ENCODE measurements at regions not wholly inside any gene's neighbourhood (a gene's known extent, or its start where the extent isn't known, plus 50 kb on each side); places are given as distances from the start of the nearest gene placed in this dataset.
"Not testable (repeated sequence)": the region's sequence is repeated elsewhere in the genome, so short reads cannot be mapped to it uniquely, and the experiment has no call there.

DNA sequence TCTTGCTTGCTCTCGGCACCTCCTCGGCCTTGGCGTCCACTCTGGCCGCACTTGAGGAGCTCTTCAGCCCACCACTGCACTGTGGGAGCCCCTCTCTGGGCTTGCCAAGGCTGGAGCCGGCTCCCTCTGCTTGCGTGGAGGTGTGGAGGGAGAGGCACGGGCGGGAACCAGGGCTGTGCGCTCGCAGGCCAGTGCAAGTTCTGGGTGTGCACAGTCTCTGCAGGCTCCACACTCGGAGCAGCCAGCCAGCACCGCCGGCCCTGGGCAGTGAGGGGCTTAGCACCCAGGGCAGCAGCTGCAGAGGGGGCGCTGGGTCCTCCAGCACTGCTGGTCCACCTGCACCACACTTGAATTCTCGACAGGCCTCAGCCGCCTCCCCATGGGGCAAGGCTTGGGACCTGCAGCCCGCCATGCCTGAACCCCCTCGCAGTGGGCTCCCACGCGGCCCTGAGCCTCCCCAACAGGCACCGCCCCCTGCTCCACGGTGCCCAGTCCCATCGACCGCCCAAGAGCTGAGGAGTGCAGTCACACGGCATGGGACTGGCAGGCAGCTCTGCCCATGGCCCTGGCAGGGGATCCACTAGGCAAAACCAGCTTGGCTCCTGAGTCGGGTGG, 411.2 kb upstream of the CHAC2 start:
- DNase-seq = no peak

DNA sequence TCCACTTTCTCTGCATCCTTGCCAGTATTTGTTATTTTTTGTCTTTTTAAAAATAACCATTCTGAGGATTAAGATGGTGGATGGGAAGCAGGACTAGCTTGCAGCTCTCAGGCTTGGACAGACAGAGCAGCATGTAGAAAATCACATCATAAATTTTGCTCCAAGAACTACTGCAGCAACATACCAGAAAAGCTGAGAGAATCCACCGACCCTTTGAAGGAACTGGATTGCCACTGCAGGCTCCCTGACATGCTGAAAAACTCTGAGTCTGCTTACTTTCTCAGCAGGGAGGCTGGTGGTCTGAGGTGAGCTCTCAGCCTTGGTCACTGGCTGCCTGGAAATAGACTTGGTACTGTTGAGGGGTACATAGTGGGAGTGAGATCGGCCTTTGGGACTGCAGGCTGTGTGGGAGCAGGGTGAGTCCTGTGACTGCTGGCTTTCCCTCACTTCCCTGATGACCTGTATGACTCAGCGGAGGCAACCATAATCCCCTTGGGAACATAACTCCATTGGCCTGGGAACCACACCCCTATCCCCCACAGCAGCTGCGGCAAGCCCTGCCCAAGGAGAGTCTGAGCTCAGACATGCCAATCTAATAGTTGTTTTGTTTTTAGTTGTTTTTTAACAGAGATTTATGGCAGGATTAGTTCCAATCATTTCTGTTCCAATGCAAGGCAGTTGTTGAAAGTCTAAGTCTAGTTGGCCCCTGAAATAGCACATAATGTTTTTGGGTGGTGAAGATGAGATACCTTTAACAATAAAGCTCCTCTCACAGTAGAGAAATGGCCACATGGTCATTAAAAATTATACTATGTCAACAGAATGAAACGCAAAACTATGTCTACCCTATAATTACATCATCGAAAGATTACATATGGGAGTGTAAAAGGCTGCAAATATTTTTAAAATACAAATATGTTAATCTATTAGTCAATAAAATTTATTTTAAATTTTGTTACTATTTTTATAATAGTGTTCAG, 414.2 kb upstream of the CHAC2 start:
- no peak for DNase-seq

DNA sequence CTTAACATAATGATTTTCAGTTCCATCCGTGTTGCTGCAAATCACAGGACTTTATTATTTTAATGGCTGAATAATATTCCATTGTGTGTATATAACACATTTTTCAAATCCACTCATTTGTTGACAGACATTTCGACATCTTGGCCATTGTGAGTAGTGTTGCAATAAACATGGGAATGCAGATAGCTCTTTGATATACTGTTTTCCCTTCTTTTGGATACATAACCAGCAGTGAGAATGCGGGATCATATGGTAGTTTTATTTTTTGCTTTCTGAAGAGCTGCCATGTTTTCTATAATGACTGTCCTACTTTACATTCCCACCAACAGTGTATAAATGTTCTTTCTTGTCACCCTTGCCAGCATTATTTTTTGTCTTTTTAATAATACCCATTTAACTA, 420.3 kb upstream of the CHAC2 start:
- DNase-seq = no peak

DNA sequence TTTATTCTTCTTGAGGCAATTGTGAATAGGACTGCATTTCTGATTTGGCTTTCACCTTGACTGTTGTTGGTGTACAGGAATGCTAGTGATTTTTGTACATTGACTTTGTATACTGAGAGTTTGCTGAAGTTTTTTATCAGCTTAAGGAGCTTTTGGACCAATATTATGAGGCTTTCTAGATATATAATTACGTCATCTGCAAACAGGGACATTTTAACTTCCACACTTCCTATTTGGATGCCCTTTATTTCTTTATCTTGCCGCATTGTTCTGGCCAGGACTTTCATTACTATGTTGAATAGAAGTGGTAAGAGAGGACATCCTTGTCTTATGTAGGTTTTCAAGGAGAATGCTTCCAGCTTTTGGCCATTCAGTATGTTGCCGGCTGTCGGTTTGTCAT, 425.4 kb upstream of the CHAC2 start:
- DNase-seq = no peak

DNA sequence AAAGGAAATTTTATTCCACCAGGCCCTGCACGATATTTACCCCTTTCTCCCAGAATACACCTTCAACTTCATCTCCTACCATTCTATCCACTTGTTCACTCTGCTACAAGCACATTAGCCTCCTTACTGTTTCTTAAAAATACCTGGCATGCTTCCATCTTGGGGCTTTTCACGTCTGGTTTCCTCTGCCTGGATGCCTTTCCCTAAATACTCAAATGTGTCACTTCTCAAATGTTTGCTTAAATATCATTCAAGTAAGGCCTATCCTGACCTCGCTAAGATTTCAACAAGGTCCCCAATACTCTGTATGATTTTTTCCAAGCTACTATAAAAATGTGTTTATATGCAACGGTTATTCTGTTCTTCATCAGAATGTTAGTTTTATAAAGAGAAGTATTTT, 433.0 kb upstream of the CHAC2 start:
- no peak for DNase-seq

DNA sequence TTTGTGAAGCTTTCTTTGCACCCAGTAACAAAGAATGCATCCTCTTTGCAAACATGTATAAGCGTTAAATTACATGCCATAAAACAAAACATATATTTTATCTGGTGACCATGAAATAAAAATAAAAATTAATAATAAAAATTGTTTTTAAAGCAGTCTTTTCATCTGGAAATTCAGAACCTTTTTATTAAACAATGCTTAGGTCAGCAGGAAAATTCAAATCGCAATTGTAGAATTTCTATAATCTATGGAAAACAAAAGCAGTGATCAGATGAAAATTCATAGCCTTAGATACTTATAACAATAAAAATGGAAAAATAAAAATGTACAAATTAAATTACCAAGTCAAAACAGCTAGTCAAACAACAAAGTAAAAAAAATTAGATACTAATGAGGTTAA, 435.9 kb upstream of the CHAC2 start:
- DNase-seq = no peak

DNA sequence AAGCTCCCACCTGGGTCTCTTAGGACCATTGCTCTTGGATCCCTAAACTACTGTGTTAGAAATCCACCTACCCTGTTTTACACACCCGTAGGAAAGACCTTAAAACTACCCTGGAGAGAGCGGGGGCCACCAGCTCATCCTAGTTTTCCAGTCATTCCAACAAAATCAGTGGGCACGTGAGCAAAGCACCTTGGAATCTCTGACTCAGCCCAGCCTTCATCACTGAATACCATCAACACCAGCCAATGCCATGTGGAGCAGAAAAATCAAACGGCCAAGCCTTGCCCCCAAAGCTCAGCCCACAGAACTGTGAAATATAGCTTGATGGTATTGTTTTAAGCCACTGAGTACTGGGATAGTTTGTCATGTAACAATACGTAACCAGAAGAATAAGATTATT, 449.7 kb upstream of the CHAC2 start:
- no peak for DNase-seq

DNA sequence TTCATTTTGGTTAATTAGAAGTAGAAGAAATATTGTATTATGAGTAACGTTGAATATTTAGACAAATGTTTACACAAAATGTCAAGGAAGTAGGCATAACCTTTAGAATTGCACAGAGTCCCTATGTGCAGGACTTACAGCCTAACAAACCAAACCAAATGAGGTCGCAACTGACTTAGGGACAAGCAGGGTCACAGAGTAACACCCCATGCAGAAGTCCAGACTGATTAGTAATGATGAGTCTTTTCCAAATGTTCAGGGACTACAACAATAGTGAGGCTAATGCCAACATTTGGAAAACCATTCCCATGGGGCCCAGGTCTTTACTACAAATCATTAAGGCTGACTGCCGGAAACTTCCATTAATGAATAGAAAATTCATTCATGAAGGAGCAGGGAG, 452.5 kb upstream of the CHAC2 start:
- DNase-seq = no peak

DNA sequence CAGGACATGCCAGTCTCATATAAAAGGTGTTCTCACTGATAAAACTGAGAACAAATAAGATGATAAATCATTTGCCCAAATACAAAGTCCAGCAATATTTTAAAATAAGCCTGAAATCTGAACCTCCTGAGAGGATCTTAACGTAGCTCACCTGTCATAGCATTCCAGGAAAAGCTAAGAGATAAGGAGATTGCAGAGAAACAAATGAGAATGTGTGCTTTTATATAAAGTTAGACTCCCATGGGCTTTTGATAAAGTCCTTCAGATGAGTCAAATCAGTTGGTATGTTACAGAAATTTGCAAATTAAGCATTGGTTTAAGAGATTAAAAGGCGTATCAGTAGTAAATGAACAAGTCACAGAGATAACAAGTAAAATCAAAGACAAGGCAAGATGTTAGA, 452.9 kb upstream of the CHAC2 start:
- no peak for DNase-seq

DNA sequence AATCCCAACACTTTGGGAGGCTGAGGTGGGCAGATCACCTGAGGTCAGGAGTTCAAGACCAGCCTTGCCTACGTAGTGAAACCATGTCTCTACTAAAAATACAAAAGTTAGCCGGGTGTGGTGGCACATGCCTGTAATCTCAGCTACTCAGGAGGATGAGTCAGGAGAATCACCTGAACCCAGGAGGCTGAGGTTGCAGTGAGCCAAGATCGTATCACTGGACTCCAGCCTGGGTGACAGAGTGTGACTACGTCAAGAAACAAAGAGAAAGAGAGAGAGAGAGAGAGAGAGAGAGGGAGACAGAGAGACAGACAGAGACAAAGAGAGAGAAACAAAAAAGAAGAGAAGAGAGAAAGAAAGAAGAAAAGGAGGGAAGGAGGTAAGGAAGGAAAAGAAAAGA, 454.0 kb upstream of the CHAC2 start:
- not testable (repeated sequence) for DNase-seq

DNA sequence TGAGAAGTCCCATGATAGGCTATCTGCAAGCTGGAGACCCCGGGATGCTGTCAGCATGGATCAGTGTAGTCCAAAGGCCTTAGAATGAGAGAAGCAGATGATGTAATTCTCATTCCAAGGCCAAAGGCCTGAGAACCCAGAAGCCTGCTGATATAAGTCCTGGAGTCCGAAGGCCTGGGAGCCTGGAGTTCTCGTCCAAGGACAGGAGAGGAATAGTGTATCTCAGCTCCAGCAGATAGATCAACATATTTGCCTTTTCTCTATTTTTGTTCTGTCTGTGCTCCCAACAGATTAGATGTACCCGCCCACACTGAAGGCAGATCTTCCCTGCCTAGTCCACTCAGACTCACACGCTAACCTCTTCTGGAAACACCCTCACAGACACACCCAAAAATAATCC, 454.9 kb upstream of the CHAC2 start:
- DNase-seq = no peak

DNA sequence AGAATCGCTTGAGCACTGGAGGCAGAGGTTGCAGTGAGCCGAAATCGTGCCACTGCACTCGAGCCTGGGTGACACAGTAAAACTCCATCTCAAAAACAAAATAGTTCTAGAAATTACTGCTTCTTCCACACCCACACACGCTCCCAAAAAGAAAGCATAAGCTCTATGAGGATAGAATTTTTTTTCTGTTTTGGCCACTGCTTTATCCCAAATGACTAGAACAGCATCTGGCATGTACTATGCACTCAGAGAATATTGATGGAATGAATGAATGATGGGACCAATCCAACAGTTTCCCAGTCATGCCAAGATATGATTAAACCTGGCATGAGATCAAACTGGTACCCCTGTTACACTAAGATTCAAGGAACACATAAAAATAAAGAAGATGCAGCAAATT, 455.4 kb upstream of the CHAC2 start:
- no peak for DNase-seq

DNA sequence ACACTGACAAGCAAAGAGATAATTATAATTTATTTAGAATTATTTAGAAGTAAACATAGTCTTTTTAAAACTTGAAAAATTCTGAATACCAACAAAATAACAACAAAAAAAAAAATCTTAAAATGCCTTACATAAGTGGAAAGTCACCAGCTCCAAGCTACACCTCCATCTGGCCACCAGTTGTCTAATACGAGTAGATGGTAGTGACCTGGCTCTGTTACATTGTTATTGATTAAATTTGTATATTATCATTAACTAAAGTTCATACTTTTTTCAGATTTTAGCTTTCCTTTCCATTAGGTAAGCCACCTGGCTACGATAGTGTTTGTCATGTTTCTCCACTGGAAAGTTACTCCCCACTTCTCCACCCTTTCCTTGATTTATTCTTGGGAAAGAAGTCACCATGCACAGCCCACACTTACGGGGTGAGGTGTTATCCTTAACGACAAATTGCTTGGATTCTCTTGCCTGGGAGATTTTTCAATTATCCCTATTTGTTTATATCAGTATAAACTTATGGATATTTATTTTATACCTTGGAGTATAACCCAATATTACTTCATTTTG, 464.5 kb upstream of the CHAC2 start:
- DNase-seq = no peak

DNA sequence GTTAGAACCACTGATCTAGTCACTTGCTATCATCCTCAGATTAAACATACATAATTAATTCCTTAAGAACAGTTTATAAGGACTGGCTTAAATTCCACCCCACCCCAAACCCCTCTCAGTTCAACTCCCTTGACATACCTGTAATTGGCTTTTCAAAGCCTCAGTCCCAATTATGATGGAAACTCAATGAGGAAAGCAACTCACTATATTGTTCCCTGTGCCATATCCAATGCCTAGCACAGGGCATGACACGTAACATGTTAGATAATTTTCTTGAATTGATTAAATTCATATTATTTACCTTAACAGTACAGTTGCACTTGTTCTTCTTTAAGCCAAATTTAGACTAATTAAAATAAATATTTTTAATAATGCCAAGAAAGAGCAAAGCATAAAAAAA, 465.1 kb upstream of the CHAC2 start:
- no peak for DNase-seq

DNA sequence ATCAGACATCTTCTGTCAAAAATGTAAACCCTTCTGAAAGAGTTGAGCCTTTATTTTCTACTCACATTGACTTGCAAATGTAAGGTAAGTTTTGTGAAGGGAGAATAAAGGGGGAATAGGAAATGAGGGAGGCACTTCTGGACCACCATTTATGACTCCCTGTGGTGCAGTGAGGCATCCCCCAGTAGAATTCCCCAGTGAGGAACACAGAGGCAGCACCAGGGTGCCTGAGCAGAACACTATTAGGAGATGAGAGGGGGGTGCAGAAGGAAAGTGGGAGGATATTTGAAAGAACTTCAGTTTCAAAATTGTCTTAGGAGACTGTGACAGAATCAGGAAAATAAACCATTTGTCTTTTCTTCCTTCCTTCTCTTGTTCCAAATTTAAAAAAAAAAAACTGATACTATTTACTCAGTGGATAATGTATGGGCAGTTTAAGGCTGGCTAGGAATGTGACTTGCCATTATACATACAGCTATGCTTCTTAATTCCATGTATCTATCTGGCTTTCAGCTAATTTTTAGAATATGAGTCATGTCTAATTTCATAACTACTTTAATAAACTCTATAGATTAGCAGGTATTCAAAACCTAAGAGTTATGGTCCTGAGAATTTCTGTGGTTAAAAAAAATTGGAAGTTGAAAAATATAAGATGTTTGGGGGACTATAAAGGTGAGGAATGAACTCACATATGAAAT, 478.1 kb upstream of the CHAC2 start:
- no peak for DNase-seq

DNA sequence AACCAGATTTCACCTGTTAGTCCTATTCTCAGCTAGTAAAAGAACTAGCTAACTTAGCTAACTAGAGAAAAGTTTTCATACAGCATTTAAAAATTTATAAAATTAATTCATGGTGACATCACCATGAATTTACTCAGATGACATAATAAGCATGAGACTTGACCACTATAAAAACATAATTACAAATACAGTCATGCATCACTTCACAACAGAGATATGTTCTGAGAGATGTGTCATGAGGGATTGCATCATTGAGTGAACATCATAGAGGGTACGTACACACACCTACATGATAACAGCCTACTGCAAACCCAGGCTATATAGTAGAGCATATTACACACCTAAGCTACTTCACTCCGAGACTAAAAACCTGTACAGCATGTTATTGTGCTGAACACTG, 481.3 kb upstream of the CHAC2 start:
- no peak for DNase-seq

DNA sequence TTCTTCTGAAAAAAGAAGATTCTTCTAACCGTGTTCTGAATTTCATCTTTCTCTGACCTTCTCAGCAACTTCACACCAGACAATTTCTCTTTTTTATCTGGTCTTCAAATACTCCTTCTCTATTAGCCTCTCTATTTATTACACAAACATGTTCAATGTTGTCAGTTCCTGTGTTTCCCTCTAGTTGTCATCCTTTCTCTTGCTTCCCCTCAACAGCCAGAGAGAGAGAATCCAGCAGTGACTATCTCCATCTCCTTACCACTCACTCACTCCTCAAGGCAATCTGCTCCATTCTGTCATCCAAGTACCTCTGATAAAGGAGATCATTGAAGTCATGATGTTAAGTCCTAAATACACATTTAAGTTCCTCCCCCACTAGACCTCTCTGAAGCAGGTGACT, 491.9 kb upstream of the CHAC2 start:
- DNase-seq = no peak

DNA sequence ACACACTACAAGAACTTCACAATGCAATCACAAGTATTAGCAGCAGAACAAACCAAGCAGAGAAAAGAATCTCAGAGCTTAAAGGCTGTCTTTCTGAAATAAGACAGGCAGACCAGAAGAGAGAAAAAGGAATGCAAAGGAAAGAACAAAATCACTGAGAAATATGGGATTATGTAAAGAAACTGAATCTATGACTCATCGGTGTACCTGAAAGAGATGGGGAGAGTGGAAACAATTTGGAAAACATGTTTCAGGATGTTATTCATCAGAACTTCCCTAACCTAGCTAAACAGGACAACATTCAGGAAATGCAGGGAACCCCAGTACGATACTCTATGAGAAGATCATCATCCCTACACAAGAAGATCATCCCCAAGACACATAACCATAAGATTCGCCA, 499.0 kb upstream of the CHAC2 start:
- DNase-seq = no peak

DNA sequence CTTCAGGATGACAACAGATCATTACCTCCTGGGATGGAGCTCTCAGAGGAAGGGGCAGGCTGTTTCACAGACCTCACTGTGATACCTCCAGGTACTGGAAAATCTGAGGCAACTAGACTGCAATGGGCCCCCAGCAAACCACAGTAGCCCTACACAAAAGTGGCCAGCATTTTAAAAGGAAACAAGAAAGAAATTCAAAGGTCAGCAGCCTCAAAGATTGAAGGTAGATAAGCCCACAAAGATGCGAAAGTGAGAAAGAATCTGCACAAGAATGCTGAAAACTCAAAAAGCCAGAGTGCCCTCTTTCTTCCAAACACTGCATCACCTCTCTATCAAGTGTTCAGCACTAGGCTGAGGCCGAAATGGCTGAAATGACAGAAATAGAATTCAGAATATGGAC, 499.5 kb upstream of the CHAC2 start:
- no peak for DNase-seq

DNA sequence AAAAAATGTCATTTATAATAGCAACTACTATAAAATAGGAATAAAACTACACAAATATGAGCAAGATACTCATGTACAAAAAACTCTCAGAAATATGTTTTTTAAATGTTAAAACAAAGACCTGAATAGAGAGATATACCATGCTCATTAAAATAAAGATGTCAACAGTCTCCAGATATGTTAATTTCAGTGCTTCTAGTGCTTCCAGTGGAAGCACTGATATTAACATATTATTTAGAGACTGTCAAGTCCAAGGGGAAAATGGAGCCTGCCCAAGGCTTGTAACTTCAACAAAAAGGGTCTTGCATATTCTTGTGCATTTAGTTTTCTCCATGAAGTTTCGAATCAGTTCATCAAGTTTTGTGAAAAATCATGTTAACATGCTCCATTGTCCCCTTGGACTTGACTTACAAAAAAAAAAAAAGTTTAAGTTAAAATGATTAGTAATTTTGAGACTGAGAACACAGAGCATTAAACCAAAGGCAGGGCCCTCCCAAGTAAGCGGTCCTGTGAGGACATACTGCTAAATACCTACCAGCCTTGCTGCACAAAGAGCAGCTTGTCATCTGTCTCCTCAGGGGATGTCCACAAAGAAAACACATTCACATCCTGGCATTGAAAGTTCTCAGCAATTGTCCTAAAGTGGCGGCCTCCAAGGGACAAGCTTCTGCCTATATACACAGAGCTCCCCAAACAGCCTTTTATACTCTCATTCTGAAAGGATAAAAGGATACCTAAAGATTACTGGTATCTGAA, 501.9 kb upstream of the CHAC2 start:
- no peak for DNase-seq

DNA sequence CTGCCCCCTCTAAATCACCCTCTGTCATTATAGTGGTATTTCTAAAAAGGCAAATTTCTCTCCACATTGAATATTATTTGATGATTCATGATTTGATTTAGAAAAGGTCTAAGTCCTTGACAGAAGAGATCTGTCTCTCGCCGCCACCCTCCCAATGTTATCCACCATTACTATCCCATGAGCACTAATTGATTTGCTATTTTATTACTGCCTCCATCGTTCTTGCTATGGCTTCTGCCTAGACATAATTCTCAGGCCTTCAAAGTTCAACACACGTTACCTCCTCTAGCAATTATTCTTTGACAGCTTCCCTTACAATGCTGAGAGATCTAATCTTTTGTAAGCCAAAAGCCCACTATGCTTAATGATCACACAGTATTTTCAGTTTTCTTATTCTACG, 507.0 kb upstream of the CHAC2 start:
- no peak for DNase-seq

DNA sequence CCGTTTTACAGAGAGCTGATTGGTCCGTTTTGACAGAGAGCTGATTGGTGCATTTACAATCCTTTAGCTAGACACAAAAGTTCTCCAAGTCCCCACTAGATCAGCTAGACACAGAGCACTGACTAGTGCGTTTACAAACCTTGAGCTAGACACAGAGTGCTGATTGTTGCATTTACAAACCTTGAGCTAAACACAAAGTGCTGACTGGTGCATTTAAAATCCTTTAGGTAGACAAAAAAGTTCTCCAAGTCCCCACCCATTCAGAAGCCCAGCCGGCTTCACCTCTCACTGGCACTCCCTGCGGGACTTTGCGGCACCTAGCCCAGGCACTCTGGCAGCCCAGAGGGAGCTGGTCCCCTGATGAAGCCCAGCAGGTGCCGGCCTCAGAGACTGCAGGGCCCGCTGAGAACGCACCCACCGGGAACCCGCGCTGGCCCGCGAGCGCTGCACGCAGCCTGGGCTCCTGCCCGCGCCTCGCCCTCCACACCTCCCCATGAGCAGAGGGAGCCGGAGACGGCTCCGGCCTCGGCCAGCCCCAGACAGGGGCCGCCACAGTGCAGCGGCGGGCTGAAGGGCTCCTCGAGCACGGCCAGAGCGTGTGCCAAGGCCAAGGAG, 508.1 kb upstream of the CHAC2 start:
- DNase-seq = no peak
